Endodermal cell (in vitro differentiated cells): ENCODE measurements at regions not wholly inside any gene's neighbourhood (a gene's known extent, or its start where the extent isn't known, plus 50 kb on each side); places are given as distances from the start of the nearest gene placed in this dataset.

Source experiments
- DNase-seq: peaks from one replicate; pipeline ENCODE4 v3.0.0-alpha.2; 2017
- H3K27ac ChIP-seq: 2 replicates; pipeline ENCODE4 v1.5.1; 2013; ENCODE audit warnings: mild to moderate bottlenecking, low read depth, low read length, moderate library complexity
- H3K27me3 ChIP-seq: 2 replicates; pipeline ENCODE4 v1.6.1; 2013; ENCODE audit warnings: mild to moderate bottlenecking, low read length, moderate library complexity; ENCODE audit not compliant: insufficient read depth, control insufficient read depth, poor library complexity, severe bottlenecking
- H3K36me3 ChIP-seq: 2 replicates; pipeline ENCODE4 v1.7.0; 2013; ENCODE audit warnings: mild to moderate bottlenecking, low read length, moderate library complexity; ENCODE audit not compliant: control insufficient read depth, insufficient read depth
- H3K4me1 ChIP-seq: one replicate; pipeline ENCODE4 v1.7.0; 2013; ENCODE audit warnings: low read length; ENCODE audit not compliant: control insufficient read depth, insufficient read depth
- H3K4me3 ChIP-seq: 2 replicates; pipeline ENCODE4 v1.5.1; 2013; ENCODE audit warnings: mild to moderate bottlenecking, low read length, moderate library complexity
- H3K9ac ChIP-seq: 2 replicates; pipeline ENCODE4 v1.6.1; 2013; ENCODE audit warnings: mild to moderate bottlenecking, low read length, moderate library complexity; ENCODE audit not compliant: poor library complexity, severe bottlenecking; ENCODE audit errors: extremely low read depth
- H3K9me3 ChIP-seq: 2 replicates; pipeline ENCODE4 v1.6.1; 2013; ENCODE audit warnings: mild to moderate bottlenecking, low read length, moderate library complexity; ENCODE audit not compliant: control insufficient read depth
- H3K27ac Mint-ChIP-seq: 2 replicates; pipeline ENCODE4 v1.8.0; 2020; ENCODE audit warnings: mixed read lengths
- H3K27me3 Mint-ChIP-seq: 2 replicates; pipeline ENCODE4 v1.8.0; 2021; ENCODE audit warnings: mild to moderate bottlenecking, mixed read lengths; ENCODE audit not compliant: insufficient read depth
- H3K36me3 Mint-ChIP-seq: 2 replicates; pipeline ENCODE4 v1.8.0; 2020; ENCODE audit warnings: low read depth, mixed read lengths
- H3K4me1 Mint-ChIP-seq: 2 replicates; pipeline ENCODE4 v1.8.0; 2020; ENCODE audit warnings: mixed read lengths
- H3K4me3 Mint-ChIP-seq: 2 replicates; pipeline ENCODE4 v1.8.0; 2020; ENCODE audit warnings: mild to moderate bottlenecking, moderate library complexity, mixed read lengths
- H3K9me3 Mint-ChIP-seq: 2 replicates; pipeline ENCODE4 v1.8.0; 2020; ENCODE audit warnings: mild to moderate bottlenecking, mixed read lengths
- CTCF ChIP-seq: fragments of 200-600 bp; sonication (generic); conservative IDR thresholded peaks from 2 replicates; pipeline ENCODE4 v1.5.0; 2021; ENCODE audit warnings: antibody characterized with exemption, mild to moderate bottlenecking
- WGBS, 2 experiments: methylation state at CpG; one replicate each; pipeline versions ENCODE4 v1.1.5 to v1.1.7; 2013; ENCODE audit warnings: missing lambda C conversion rate in 2 of 2, mixed read lengths in 1 of 2; ENCODE audit not compliant: insufficient coverage in 1 of 2, insufficient read length in 1 of 2; 5-methylcytosine and 5-hydroxymethylcytosine counted together

GRCh38 chr7:16320099-16320660, 101.2 kb downstream of the CRPPA start:
- Histone ChIP-seq H3K9ac (no peak overlapping the region), H3K9me3 (no peaks in the 10 kb centered on the region), H3K27me3 (no peaks in the 10 kb centered on the region), H3K4me3 (no peak overlapping the region), H3K4me1 (no peaks in the 10 kb centered on the region), H3K27ac (no peak overlapping the region), H3K36me3 (no peaks in the 10 kb centered on the region)
- Mint-ChIP-seq H3K9me3 (no peaks in the 10 kb centered on the region), H3K4me3 (no peak overlapping the region), H3K27me3 (no peaks in the 10 kb centered on the region), H3K27ac (no peak overlapping the region), H3K36me3 (no peaks in the 10 kb centered on the region), H3K4me1 (no peaks in the 10 kb centered on the region)
- TF ChIP-seq CTCF: no peak
- no peak for DNase-seq
- WGBS, 2 experiments: 93 to 100% methylated on average over 2 of the region's 2 CpGs

- no peaks in the 10 kb centered on the region for H3K4me1 Mint-ChIP-seq
- H3K4me3 ChIP-seq: no peak overlapping the region
- H3K4me1 ChIP-seq: no peaks in the 10 kb centered on the region
- H3K27ac ChIP-seq: no peak overlapping the region
- no peak for DNase-seq
- no peak overlapping the region for H3K4me3 Mint-ChIP-seq
- no peaks in the 10 kb centered on the region for H3K27me3 ChIP-seq
- H3K36me3 Mint-ChIP-seq: no peaks in the 10 kb centered on the region
- H3K27ac Mint-ChIP-seq: no peak overlapping the region
- 67 to 96% methylated on average over 1 to 6 of the region's 6 CpGs for WGBS, 2 experiments
- no peaks in the 10 kb centered on the region for H3K9me3 Mint-ChIP-seq
- no peaks in the 10 kb centered on the region for H3K36me3 ChIP-seq
- H3K9me3 ChIP-seq: no peaks in the 10 kb centered on the region
- TF ChIP-seq CTCF: no peak
- H3K27me3 Mint-ChIP-seq: no peaks in the 10 kb centered on the region
- H3K9ac ChIP-seq: no peak overlapping the region
These were observed 102.1 kb downstream of the CRPPA start for GRCh38 chr7:16318989-16319915.

GRCh38 chr7:16318463-16318862, 102.9 kb downstream of the CRPPA start:
- H3K27me3 Mint-ChIP-seq: no peaks in the 10 kb centered on the region
- Histone ChIP-seq H3K27ac (no peak overlapping the region), H3K27me3 (no peaks in the 10 kb centered on the region), H3K9ac (no peak overlapping the region), H3K4me1 (no peaks in the 10 kb centered on the region), H3K4me3 (no peak overlapping the region), H3K9me3 (no peaks in the 10 kb centered on the region), H3K36me3 (no peaks in the 10 kb centered on the region)
- no peak overlapping the region for H3K4me3 Mint-ChIP-seq
- TF ChIP-seq CTCF: no peak
- H3K4me1 Mint-ChIP-seq: no peaks in the 10 kb centered on the region
- no peaks in the 10 kb centered on the region for H3K36me3 Mint-ChIP-seq
- H3K9me3 Mint-ChIP-seq: no peaks in the 10 kb centered on the region
- H3K27ac Mint-ChIP-seq: no peak overlapping the region
- no peak for DNase-seq
